NOMO-1 (cell line): ENCODE measurements at regions not wholly inside any gene's neighbourhood (a gene's known extent, or its start where the extent isn't known, plus 50 kb on each side); places are given as distances from the start of the nearest gene placed in this dataset.

Source experiments
- DNase-seq, 2 experiments: peaks; one replicate each; lab custom pipeline; 2025; ENCODE audit not compliant: unreplicated experiment in 2 of 2; lab: John Stamatoyannopoulos, UW

- DNase-seq, result no peak
These were observed 429.0 kb upstream of the CDH5 start for GRCh38 chr16:65937455-65937854.

DNA sequence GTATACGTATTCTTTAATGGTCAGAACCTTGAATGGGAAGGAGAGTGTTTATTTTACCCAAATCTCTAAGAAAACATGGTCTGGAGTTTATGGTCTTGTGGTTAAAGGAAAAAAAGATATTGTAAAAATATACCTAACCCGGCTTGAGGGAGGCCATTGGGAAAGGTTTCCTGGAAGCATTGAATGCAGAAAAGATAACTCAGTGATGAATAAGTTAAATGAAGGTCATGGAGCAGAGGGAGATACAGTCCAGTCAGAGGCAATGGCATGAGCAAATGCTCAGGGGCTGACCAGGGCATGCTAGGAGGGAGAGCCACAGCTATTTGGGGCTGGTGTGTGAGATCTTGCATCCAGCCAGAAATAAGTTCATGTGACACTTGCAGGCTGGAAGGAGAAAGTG lies 430.4 kb upstream of the CDH5 start:
- no peak for DNase-seq

DNA sequence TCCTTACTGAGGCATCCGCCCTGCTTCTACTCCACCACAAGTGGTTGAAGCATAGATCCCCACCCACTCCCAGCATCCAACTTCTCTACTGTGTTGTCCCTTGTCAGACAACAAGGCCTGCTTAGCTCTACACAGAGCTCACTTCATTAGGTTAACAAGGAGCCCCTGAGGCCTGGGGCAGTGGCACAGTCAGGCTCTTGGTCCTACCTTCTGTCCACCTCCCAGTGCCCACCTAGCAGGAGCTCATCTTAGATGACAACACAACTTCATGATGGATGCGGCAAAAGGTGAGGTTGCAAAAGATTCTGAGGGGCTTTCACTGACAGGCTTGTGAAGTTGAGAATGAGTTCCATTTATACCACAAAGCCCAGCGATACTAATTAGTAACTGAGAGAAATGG lies 432.0 kb upstream of the CDH5 start:
- no peak for DNase-seq

DNA sequence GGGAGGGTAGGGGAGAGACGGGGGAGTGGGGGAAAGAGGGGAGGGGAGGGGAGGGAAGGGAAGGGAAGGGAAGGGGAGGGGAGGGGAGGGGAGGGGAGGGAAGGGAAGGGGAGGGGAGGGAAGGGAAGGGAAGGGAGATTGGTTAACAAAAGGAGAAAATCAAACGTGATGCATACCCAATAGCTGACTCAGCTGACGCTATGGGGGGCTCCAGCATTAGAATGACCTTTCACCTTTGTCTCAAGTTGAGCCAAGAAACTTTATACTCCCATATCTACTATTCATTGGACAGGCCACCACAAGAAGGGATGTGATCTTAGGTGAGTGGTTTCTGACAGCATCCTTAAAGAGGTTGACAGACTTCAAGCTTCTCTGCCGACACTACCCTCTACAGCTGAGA lies 432.8 kb upstream of the CDH5 start:
- DNase-seq, result no peak

- DNase-seq, result no peak
These were observed 434.0 kb upstream of the CDH5 start for GRCh38 chr16:65932350-65933072.

GRCh38 chr16:65922923-65923322 lies 443.6 kb upstream of the CDH5 start:
- no peak for DNase-seq

- no peak for DNase-seq
These were observed 446.5 kb upstream of the CDH5 start for GRCh38 chr16:65919986-65920376.

DNA sequence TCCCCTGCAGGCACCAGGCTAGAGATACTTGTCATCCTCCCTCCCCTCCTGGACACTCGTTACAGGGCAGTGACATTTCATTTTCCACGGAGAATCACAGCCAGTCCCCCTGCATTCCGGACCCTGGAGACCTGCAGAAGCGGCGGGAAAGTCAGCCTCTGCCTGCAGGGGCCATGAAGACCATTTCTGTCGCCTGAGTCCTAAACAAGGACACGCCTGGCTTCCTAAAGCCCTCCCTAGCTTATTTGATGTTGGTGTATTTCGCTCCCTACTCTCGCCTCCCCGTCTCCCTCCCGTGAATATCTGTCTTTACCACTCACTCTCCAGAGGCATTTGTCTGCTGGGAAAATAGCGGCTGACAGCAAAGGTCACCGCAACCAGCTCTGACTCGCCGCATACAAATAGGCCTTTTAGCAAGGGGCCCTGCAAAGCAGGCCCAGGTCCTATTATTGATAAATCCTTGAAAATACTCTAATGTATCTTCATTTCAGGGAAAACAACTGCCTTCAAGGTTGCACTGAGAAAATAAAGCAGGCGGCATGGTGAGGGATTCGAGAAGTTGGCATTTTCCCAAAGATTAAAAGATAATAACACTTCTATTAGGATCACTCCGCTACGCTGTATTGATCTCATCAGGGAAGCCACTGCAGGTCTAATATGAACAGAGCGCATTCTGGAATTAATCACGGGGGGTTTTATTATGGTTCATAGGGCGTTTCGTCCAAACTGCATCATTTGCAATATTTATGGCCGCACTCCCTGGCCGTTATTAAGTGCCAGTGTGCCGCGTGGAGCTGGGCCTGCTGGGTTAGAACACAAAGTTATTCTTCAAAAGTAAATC lies 447.1 kb upstream of the CDH5 start:
- no peak for DNase-seq

DNA sequence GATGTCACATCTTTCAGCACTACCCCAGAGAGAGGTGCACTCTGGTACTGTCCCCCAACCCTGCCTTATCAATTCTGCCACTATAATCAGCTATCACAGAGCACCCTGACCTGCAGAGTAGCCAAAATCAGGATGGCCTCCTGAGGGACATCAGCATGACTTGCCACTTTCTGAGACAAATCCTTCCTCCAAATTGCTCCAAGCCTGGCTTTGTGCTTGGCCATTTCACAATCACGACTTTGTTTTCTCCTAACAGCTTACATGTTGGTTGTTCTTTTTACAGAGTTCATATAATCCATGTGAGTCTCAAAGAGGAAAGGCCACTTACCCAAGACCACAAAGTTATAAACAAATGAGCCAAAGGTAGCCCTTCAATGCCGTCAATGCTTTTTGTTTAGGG lies 449.0 kb upstream of the CDH5 start:
- no peak for DNase-seq

- no peak for DNase-seq
These were observed 449.5 kb upstream of the CDH5 start for GRCh38 chr16:65916995-65917394.

DNA sequence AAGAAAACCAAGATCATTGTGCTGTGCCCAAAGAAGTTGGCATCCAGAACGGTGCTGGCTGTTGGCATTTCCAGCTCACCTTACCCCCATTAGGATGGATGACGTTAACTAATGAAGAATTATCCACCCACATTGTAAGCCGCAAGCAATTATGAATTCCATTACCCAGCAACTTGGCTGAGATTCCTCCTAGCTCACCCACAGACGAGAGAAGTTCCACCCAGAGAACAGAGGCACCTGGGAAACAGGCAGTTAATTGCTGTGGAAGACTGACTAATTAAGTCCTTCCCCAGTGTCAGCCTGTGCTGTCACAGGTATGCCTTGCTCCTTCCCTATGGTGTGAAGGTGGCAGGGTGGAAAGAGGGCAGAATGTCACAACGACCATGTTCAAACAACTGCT lies 456.2 kb upstream of the CDH5 start:
- no peak for DNase-seq

GRCh38 chr16:65909310-65910050 lies 457.0 kb upstream of the CDH5 start:
- DNase-seq, result peak; percentile 15 to 60

- no peak for DNase-seq
These were observed 457.9 kb upstream of the CDH5 start for GRCh38 chr16:65908568-65908967.

DNA sequence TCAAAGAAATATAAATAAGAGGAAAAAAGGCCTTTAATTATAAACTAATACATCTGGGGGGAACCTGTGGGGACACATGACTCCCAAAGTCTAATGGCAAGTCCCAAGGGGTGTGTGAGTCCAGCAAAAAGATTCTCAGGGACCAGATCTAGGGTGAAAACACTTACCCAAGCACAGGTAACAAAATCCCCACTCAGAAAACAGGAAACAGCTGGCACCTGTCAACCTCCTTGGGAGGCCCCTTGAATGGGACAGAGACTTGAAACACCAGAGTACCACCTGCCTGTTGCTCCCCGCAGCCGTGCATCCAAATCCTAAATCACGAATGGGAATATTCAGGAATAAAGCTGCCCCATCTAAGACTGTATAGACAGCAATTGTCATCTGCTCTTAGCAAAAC lies 461.2 kb upstream of the CDH5 start:
- no peak for DNase-seq

DNA sequence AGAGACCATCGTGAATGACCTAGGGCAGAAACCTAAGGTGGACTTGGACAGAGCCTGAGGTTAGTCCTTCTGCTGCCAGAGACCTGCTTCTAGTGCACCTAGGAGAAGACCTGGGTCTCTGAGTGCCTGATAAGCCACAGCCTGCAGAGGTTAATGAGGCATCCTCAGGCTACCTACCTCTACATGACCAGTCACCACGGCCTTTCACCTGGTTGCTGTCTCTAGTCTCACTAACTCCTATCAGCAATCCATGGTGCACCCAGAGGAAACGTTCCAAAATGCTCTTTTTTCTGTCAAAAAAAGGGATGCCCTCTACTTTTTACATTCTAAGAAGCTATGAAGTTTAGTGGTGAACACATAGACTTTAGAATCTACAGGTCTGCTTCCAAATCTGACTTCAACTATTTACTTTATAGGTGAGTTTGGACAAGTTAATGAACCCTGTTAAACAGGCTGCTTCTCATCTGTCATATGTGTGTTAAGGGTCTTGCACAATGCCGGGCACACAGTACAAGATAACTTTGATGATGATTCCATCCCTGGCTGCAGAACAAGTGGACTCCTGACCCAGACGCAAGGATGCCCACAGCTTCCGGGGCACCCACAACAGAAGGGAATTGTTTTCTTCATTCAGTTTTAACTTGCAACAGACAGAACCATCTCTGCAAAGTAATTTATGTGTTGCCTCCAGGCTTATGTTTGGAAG lies 469.9 kb upstream of the CDH5 start:
- no peak for DNase-seq

DNA sequence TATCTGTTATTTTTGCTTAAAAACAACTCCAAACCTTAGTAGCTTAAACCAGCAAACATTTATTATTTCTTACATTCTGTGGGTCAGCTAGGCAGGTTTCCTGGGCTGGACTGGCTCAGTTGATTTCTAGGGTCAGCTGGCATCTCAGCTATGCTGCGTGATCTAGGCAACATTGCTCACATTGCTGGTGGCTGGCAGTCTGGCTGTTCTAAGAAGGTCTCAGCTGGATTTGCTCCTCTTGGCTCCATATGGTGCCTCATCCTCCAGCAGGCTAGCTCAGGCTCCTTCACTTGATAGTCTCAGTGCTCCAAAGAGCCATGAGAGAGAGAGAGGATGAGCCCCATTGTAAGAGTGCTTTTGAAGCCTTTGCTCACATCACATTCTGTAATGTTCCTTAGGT lies 470.6 kb upstream of the CDH5 start:
- no peak for DNase-seq

GRCh38 chr16:65895486-65895885 lies 471.0 kb upstream of the CDH5 start:
- no peak for DNase-seq

DNA sequence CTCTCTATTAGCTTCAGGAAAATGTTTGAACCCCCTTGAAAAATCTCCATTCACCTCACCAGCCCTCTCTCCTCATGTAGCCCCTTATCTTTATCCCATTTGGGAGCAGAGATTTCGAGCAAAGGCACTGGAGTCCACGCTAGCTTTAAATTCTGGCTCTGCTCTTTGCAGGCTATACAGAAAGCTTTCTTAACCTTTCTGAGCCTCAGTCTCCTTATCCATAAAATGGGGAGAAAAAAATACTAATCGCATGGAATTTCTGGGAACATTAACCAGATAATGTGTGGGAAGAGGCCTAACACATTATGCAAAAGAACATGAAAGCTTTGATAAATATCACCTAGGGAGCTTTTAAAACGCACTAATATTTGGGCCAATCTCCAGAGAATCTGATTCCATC lies 476.3 kb upstream of the CDH5 start:
- DNase-seq, result no peak

- no peak for DNase-seq
These were observed 476.9 kb upstream of the CDH5 start for GRCh38 chr16:65889533-65889966.

GRCh38 chr16:65888201-65888600 lies 478.3 kb upstream of the CDH5 start:
- no peak for DNase-seq

DNA sequence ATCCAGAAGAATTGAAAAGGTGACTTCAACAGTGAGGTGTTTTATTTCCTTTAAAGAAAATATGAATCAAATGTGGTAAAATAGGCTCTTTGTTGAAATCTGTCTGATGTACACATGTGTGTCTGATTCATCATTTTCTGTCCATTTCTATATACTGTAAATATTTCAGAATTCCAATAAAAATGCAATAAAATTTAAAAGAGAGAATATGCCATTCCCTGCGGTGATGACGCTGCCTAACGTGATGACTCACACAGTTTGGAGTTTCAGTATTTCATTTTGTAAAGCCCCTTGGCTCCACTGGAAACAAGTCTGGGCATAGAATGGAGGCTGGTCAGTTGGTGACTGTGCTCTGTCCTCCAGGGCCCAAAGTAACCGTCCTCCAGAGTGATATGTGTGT lies 482.5 kb upstream of the CDH5 start:
- DNase-seq, result no peak
